GM18505 (cell line): ENCODE measurements at regions not wholly inside any gene's neighbourhood (a gene's known extent, or its start where the extent isn't known, plus 50 kb on each side); places are given as distances from the start of the nearest gene placed in this dataset.
"Not testable (repeated sequence)": the region's sequence is repeated elsewhere in the genome, so short reads cannot be mapped to it uniquely, and the experiment has no call there.

Source experiments
- ATAC-seq: cut with Tn5 transposase; IDR thresholded peaks from one replicate; pipeline ENCODE4 v1.9.1; 2021; ENCODE audit not compliant: unreplicated experiment
- POLR2A ChIP-seq: IDR thresholded peaks from 4 replicates; pipeline ENCODE4 v1.6.1; 2011; ENCODE audit warnings: borderline replicate concordance; ENCODE audit not compliant: insufficient read depth, insufficient read length; ENCODE audit errors: extremely low read depth

- no peak for TF ChIP-seq POLR2A
- no peak for ATAC-seq
Measured at GRCh38 chrX:128622296-128622695, 570.1 kb upstream of the ACTRT1 start.

DNA sequence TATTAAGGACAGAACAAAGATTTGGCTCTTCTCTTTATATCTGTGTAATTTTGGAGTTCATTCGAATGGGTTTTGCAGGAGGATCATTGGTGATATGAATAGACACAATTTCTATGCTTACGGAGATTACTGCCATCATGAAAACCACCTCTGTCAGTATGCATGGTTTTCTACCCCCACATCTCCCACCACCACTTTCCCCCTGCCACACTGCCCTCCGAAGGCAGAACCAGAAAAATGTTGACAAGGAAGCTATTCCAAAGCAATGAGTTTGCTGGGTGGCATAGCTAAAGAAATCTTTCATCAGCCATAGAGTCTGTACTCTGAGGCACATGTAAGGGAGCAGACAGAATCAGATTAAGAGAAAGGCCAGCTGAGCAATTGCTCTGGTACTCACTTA lies 567.3 kb upstream of the ACTRT1 start:
- no peak for TF ChIP-seq POLR2A

DNA sequence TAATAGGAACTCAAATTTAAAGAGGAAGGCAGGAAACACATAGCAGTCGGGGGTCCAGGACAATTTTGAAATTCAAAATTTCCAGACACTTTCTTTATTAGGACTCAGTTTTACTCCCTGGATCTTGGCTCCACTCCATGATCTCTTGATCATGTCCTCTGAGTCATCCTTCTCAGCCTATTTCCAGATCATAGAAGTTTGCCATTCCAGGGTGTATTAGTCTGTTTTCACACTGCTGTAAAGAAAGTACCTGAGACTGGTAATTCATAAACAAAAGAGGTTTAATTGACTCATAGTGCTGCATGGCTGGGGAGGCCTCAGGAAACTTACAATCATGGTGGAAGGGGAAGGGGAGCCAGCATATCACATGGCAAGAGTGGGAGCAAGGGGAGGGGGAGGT lies 564.7 kb upstream of the ACTRT1 start:
- TF ChIP-seq POLR2A = no peak

More for the DNA sequence above, 567.3 kb upstream of the ACTRT1 start:
- no peak for ATAC-seq

DNA sequence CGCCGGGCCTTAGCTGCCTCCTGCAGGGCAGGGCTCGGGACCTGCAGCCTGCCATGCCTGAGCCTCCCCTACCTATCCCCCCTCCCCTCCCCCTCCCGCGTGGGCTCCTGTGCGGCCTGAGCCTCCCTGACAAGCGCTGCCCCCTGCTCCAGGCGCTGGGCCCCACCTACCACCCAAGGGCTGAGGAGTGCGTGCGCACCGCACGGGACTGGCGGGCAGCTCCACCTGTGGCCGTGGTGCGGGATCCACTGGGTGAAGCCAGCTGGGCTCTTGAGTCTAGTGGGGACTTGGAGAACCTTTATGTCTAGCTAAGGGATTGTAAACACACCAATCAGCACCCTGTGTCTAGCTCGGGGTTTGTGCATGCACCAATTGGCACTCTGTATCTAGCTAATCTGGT lies 554.6 kb upstream of the ACTRT1 start:
- not testable (repeated sequence) for ATAC-seq

More for the DNA sequence above, 564.7 kb upstream of the ACTRT1 start:
- no peak for ATAC-seq

DNA sequence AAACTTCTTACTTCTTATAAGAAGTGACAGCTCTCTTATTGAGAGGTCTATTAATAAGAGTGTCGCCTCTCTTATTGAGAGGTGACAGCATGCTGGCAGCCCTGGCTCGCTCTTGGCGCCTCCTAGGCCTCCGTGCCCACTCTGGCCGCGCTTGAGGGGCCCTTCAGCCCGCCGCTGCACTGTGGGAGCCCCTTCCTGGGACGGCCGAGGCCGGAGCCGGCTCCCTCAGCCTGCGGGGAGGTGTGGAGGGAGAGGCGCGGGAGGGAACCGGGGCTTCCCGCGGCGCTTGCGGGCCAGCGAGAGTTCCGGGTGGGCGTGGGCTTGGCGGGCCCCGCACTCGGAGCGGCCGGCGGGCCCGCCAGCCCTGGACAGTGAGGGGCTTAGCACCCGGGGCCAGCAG lies 554.2 kb upstream of the ACTRT1 start:
- ATAC-seq = not testable (repeated sequence)

- no peak for ATAC-seq
- TF ChIP-seq POLR2A = no peak
Measured at GRCh38 chrX:128601706-128602105, 549.5 kb upstream of the ACTRT1 start.

DNA sequence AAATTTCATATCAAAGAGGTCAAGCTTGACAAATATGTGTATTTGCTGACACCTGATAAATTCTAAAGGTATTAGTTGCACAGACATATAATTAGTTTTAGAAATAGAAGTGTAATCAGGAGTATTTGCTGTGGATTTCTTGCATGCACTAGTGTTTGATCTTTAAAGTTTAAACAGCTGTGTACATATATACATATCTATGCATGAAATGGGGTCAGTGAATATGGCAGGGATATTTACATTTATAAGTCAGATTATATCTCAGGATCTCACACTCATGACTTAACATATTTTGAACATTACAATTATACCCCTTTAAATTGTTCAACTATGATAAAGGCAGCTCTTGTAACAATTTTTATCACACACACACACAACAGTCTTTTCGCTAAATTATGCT lies 547.4 kb upstream of the ACTRT1 start:
- no peak for TF ChIP-seq POLR2A
- ATAC-seq = no peak

- ATAC-seq = no peak
- TF ChIP-seq POLR2A = no peak
Measured at GRCh38 chrX:128582036-128582435, 529.8 kb upstream of the ACTRT1 start.

GRCh38 chrX:128581615-128582014 lies 529.4 kb upstream of the ACTRT1 start:
- no peak for ATAC-seq
- TF ChIP-seq POLR2A = no peak

GRCh38 chrX:128543114-128543513 lies 490.9 kb upstream of the ACTRT1 start:
- ATAC-seq = no peak
- TF ChIP-seq POLR2A = no peak

DNA sequence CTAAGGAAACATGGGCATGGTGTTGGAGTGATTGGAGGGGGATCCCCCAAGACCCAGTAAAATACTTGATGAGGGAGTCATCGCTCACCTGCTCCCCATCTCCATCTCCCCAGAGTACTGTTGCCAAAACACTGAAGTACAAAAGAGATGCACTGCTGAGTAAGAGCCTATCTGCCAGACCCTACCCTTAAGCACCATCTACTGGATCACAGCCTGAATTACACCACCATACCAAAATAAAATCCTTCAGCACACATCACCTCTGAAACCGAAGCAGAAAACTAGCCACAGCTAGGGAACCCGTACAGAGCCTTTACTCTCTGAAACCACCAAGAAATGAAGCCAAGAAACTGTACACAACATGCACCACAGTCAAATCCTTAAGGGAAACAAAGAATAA lies 466.3 kb upstream of the ACTRT1 start:
- peak; percentile 71 for ATAC-seq
- no peak for TF ChIP-seq POLR2A

DNA sequence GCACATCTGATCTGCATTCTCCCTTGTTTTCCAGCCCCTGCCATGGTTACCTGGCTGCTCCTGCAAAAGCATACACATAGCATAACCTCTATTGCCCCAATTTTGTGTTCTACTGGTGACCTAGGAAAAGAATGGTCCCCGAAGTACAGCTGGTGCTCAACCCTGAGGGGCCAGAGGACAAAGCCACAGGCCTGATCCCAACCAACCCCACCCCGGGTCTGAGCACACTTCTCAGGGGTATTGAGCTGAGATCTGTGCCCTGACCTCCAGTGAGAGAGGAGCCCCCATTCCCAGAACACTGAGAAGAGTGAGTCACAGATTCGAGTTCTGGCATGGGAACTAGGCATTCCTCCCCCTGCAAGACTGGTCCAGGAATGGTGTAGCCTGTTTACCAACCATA lies 465.5 kb upstream of the ACTRT1 start:
- ATAC-seq = no peak
- no peak for TF ChIP-seq POLR2A

DNA sequence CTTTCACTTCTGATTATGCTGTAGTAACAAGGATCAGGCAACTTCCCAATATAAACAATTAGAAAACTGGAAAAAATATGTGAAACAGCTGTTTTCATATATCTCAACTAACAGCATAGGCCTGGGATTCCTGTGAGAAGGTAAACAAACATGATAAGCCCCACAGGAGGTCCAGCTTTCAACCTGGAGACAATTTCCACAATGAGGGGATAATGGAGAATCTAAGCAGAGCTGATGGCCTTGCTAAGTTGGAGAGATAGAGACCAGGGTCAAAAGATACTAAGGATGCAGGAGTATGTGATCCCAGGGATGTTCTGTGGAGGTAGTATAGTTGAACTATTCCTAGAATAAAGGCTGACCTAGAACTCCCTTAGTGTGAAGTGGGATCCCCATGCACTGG lies 452.3 kb upstream of the ACTRT1 start:
- no peak for TF ChIP-seq POLR2A
- no peak for ATAC-seq

DNA sequence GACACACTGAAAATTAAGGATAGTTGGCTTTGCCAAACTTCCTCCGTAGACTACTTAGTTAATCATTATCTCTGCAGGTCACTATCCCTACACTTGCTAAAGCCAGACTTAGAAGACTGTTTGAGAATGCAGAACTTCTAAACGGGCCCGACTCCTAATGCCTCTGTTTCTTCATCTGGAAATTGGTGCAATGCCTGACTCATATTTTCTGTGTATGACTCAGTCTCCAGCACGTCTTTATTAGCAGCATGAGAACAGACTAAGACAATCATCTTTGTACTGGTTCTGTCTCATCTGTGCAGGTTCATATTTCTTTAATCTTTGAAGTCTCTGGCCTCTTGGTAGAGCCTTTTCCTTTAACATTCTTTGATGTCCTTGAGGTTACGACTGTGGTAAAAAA lies 411.9 kb upstream of the ACTRT1 start:
- no peak for TF ChIP-seq POLR2A

GRCh38 chrX:128460835-128461234 lies 408.6 kb upstream of the ACTRT1 start:
- no peak for ATAC-seq
- no peak for TF ChIP-seq POLR2A

More for the DNA sequence above, 411.9 kb upstream of the ACTRT1 start:
- ATAC-seq = no peak

GRCh38 chrX:128458888-128459287 lies 406.7 kb upstream of the ACTRT1 start:
- no peak for ATAC-seq
- TF ChIP-seq POLR2A = no peak

- no peak for TF ChIP-seq POLR2A
- no peak for ATAC-seq
Measured at GRCh38 chrX:128457674-128458073, 405.5 kb upstream of the ACTRT1 start.

- TF ChIP-seq POLR2A = no peak
- ATAC-seq = no peak
Measured at GRCh38 chrX:128439159-128439558, 387.0 kb upstream of the ACTRT1 start.
